ENCODE measurements at regions not wholly inside any gene's neighbourhood (a gene's known extent, or its start where the extent isn't known, plus 50 kb on each side); places are given as distances from the start of the nearest gene placed in this dataset.

- TF ChIP-seq EZH2 (IDR thresholded peaks at IDR 0.05; ENCODE audit: insufficient read depth, poor library complexity, severe bottlenecking) (no peak), EZH2phosphoT487 (IDR thresholded peaks at IDR 0.05; ENCODE audit: insufficient read depth, low read depth) (no peak)
These were observed 61.2 kb upstream of the STX18 start for GRCh38 chr4:4603067-4603466.

Measured in GM23248 (cell line).